Body of pancreas (tissue), 4 donors: ENCODE measurements at regions not wholly inside any gene's neighbourhood (a gene's known extent, or its start where the extent isn't known, plus 50 kb on each side); places are given as distances from the start of the nearest gene placed in this dataset.

Experiments used
- ATAC-seq: fragments of 150-250 bp; one replicate; pipeline ENCODE4 v1.9.1; 2016
- DNase-seq, 4 donors: peaks; one replicate each; pipeline ENCODE4 v3.0.0-alpha.2; 2019
- H3K27ac ChIP-seq, 4 donors: fragments of 200-600 bp; sonication (generic); 1 replicate in 3 of 4; 2 replicates in 1 of 4; pipeline versions ENCODE4 v1.5.1 to v1.6.1; 2016 to 2019; ENCODE audit warnings: mild to moderate bottlenecking in 1 of 4, mixed read lengths in 1 of 4, moderate library complexity in 1 of 4
- H3K27me3 ChIP-seq, 2 donors: fragments of 200-600 bp; sonication (generic); one replicate each; pipeline ENCODE4 v1.6.0; 2016; ENCODE audit warnings: mild to moderate bottlenecking in 1 of 2
- H3K36me3 ChIP-seq, 2 donors: fragments of 200-600 bp; sonication (generic); replicated peaks in 1 of 2; 2 replicates each; pipeline ENCODE4 v1.5.1; 2016; ENCODE audit warnings: low read depth in 2 of 2; ENCODE audit not compliant: insufficient read depth in 1 of 2
- H3K4me1 ChIP-seq: fragments of 200-600 bp; sonication (generic); one replicate; pipeline ENCODE4 v1.6.0; 2016
- H3K4me3 ChIP-seq, 2 donors: fragments of 200-600 bp; sonication (generic); 1 replicate in 1 of 2; 2 replicates in 1 of 2; pipeline ENCODE4 v1.5.1; 2016 to 2019
- H3K9me3 ChIP-seq, 3 donors: fragments of 200-600 bp; sonication (generic); 1 replicate in 2 of 3; 2 replicates in 1 of 3; pipeline ENCODE4 v1.5.1; 2016
- POLR2A ChIP-seq, 3 donors: fragments of 450-650 bp; IDR thresholded peaks; one replicate each; pipeline ENCODE4 v1.6.1; 2016; ENCODE audit warnings: antibody characterized with exemption in 3 of 3, mild to moderate bottlenecking in 2 of 3
- WGBS, 2 donors: methylation state at CpG; one replicate each; pipeline ENCODE4 v1.1.5; 2017; 5-methylcytosine and 5-hydroxymethylcytosine counted together
- intact Hi-C: fragments of 100-400 bp; cut with DNase I; formaldehyde crosslinking; loops from one replicate; pipeline ENCODE4 v1.15.1; 2023
- TF ChIP-seq, protein P1 (sequence below), 7 experiments: fragments of 450-650 bp in 4 of 7; fragments of 200-600 bp in 3 of 7; sonication (generic) in 3 of 7; IDR thresholded peaks; one replicate each; pipeline ENCODE4 v1.5.1; 2016 to 2019; ENCODE audit warnings: antibody characterized with exemption in 7 of 7

DNA sequence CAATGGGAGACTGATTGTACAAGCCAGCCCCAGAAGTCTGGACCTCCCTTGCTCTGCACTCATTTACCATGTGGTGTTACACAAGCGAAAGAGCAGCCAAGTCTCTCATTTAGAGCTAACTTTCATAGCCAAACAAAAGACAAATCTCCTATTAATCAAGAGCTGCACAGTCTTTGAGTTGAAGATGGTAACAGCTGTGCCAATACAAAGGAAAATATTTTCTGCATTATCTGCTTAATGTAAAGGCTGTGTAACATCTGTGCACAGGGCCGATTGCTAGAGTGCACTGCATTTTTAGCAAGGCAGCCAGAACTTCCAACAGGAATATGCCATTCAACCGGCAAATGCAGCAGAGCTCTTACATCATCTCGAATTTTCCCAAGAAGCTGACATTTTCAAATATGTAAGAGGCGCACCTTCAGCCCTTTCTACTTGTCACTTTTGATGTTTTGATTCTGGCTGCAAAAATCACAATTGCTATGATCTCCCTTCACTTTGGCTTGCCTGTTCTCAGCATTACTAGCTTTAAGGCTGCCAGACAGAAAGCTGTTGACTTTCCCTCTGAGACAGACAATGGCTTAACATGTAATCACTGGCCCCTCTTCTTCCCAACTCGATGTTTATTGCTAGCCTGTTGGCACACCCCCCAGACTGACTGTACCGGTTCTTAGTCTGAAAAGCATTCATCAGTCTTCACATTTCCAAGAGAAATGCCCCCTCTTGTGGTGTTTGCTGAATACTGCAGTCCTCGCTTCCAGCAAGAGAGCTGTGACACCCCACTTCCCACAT lies 96.9 kb upstream of the TANK start:
- intact Hi-C loops = no loop called here
- WGBS, 2 donors = 23 to 33% methylated on average over 8 of the region's 8 CpGs
- Histone ChIP-seq H3K4me1 (peaks cover 5% of the 10 kb centered on the region), H3K36me3 (no peaks in the 10 kb centered on the region), H3K27ac (no peak overlapping the region), H3K9me3 (no peaks in the 10 kb centered on the region), H3K4me3 (no peak overlapping the region), H3K27me3 (no peaks in the 10 kb centered on the region)
- ATAC-seq (peak; percentile 91), DNase-seq (peak; percentile 72 to 83 (median 79))
- no peak for TF ChIP-seq POLR2A (IDR thresholded peaks at IDR 0.05)
- TF ChIP-seq, protein P1, sequence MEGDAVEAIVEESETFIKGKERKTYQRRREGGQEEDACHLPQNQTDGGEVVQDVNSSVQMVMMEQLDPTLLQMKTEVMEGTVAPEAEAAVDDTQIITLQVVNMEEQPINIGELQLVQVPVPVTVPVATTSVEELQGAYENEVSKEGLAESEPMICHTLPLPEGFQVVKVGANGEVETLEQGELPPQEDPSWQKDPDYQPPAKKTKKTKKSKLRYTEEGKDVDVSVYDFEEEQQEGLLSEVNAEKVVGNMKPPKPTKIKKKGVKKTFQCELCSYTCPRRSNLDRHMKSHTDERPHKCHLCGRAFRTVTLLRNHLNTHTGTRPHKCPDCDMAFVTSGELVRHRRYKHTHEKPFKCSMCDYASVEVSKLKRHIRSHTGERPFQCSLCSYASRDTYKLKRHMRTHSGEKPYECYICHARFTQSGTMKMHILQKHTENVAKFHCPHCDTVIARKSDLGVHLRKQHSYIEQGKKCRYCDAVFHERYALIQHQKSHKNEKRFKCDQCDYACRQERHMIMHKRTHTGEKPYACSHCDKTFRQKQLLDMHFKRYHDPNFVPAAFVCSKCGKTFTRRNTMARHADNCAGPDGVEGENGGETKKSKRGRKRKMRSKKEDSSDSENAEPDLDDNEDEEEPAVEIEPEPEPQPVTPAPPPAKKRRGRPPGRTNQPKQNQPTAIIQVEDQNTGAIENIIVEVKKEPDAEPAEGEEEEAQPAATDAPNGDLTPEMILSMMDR (IDR thresholded peaks at IDR 0.05) = peak; percentile 75 to 80 (median 76)

DNA sequence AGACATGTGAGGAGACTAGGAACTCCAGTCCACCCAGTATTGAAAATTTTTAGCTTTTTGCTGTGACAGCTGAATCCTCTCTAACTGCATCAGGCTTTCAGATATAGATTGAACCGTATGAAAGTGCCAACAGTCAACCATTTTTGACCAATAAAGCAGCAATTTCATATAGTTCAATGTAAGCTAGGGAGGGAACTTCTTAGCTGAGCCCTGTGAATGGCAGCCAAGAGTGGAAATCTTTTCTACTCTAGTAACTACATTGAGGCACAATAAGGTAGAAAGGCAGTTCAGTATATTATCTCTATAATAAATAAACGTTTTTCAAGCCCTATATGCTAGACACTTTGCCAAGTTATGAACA lies 96.3 kb upstream of the TANK start:
- no peak overlapping the region for H3K4me3 ChIP-seq
- no peaks in the 10 kb centered on the region for H3K9me3 ChIP-seq
- intact Hi-C loops = no loop called here
- no peaks in the 10 kb centered on the region for H3K27me3 ChIP-seq
- H3K36me3 ChIP-seq = no peaks in the 10 kb centered on the region
- TF ChIP-seq POLR2A (IDR thresholded peaks at IDR 0.05) = no peak
- TF ChIP-seq, protein P1 (IDR thresholded peaks at IDR 0.05) = peak in 1 of 7 experiments; percentile 1
- DNase-seq = no peak
- WGBS, 2 donors = 3 to 10% methylated on average over 2 of the region's 2 CpGs
- H3K4me1 ChIP-seq = peaks cover 5% of the 10 kb centered on the region
- no peak for ATAC-seq
- H3K27ac ChIP-seq = no peak overlapping the region

DNA sequence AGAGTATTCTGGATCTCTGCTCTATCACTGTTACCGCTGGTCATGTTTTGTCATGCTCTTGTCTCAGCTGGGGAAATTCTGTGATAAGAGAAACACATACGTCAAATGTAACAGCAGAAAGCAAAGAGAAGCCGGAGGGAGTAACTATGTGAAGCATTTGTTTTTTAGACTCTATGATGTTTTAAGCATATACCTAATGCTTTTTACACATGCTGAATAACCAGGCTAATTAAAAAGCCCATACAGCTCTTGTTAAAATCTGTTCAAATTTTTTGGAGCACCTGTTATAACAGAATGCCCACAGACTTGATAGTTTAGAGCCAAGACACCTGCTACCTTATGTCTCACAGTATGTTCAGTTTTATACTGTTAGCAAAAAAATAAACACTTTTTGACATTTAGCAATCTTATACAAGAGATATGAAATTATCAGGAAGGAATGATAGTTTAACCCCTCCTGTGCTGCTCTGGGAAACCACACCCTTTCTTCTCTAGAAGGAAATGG lies 92.3 kb upstream of the TANK start:
- H3K4me1 ChIP-seq = peaks cover 5% of the 10 kb centered on the region
- DNase-seq (no peak), ATAC-seq (no peak)
- 52 to 54% methylated on average over 3 of the region's 3 CpGs for WGBS, 2 donors
- no peaks in the 10 kb centered on the region for H3K9me3 ChIP-seq
- H3K36me3 ChIP-seq = no peaks in the 10 kb centered on the region
- H3K27ac ChIP-seq = no peak overlapping the region
- no peaks in the 10 kb centered on the region for H3K27me3 ChIP-seq
- intact Hi-C loops = no loop called here
- TF ChIP-seq POLR2A (IDR thresholded peaks at IDR 0.05) = no peak
- TF ChIP-seq, protein P1 (IDR thresholded peaks at IDR 0.05) = no peak
- H3K4me3 ChIP-seq = no peak overlapping the region

DNA sequence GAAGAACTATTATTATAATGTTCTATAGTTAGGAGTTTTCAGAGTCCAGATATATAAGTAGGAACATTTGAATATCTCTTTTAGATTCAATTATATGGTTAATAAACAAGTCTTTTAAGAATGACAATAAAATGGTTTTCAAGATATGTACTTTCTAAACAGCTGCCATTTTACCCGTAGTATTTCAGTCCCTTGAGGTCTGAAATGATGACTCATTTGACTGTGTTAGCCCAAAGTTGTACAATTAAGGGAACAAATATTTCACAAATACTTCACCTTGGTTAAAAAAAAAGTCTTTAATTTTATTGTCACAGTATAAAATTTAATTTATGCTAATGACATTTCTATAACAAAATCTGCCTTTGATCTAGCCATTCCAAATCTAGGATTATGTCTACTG lies 91.6 kb upstream of the TANK start:
- intact Hi-C loops = no loop called here
- 6 to 40% methylated on average over 1 of the region's 1 CpG for WGBS, 2 donors
- Histone ChIP-seq H3K4me1 (peaks cover 2% of the 10 kb centered on the region), H3K27me3 (no peaks in the 10 kb centered on the region), H3K4me3 (no peak overlapping the region), H3K27ac (no peak overlapping the region), H3K36me3 (no peaks in the 10 kb centered on the region), H3K9me3 (no peaks in the 10 kb centered on the region)
- TF ChIP-seq, protein P1 (IDR thresholded peaks at IDR 0.05) = no peak
- TF ChIP-seq POLR2A (IDR thresholded peaks at IDR 0.05) = no peak
- no peak for DNase-seq
- no peak for ATAC-seq
